DMS 273 treated with DMSO at 0.1 percent for 48 hours (cell line): ENCODE measurements at regions not wholly inside any gene's neighbourhood (a gene's known extent, or its start where the extent isn't known, plus 50 kb on each side); places are given as distances from the start of the nearest gene placed in this dataset.
"Not testable (repeated sequence)": the region's sequence is repeated elsewhere in the genome, so short reads cannot be mapped to it uniquely, and the experiment has no call there.

ENCODE experiments used
- DNase-seq: peaks from one replicate; lab custom pipeline; 2025; lab: John Stamatoyannopoulos, UW

GRCh38 chr20:51305316-51306052, 237.0 kb downstream of the NFATC2 start:
- no peak for DNase-seq

GRCh38 chr20:51303731-51304670, 238.5 kb downstream of the NFATC2 start:
- no peak for DNase-seq

GRCh38 chr20:51301026-51301425, 241.5 kb downstream of the NFATC2 start:
- no peak for DNase-seq

- DNase-seq = no peak
These were observed 242.4 kb downstream of the NFATC2 start for GRCh38 chr20:51300104-51300503.

- no peak for DNase-seq
These were observed 243.1 kb downstream of the NFATC2 start for GRCh38 chr20:51299413-51299812.

- DNase-seq = no peak
These were observed 244.3 kb downstream of the NFATC2 start for GRCh38 chr20:51298141-51298749.

GRCh38 chr20:51287628-51288413, 254.7 kb downstream of the NFATC2 start:
- no peak for DNase-seq

GRCh38 chr20:51286758-51287157, 255.8 kb downstream of the NFATC2 start:
- no peak for DNase-seq

GRCh38 chr20:51285684-51286083, 256.8 kb downstream of the NFATC2 start:
- DNase-seq = no peak

GRCh38 chr20:51284871-51285270, 257.6 kb downstream of the NFATC2 start:
- no peak for DNase-seq

GRCh38 chr20:51284176-51284575, 258.3 kb downstream of the NFATC2 start:
- no peak for DNase-seq

- peak; percentile 19 for DNase-seq
These were observed 258.6 kb upstream of the KCNG1 start for GRCh38 chr20:51281521-51281920.

GRCh38 chr20:51280047-51280446, 257.1 kb upstream of the KCNG1 start:
- no peak for DNase-seq

- DNase-seq = no peak
These were observed 255.1 kb upstream of the KCNG1 start for GRCh38 chr20:51277961-51278360.

- DNase-seq = no peak
These were observed 253.4 kb upstream of the KCNG1 start for GRCh38 chr20:51276296-51276695.

- no peak for DNase-seq
These were observed 252.9 kb upstream of the KCNG1 start for GRCh38 chr20:51275826-51276225.

GRCh38 chr20:51275181-51275580, 252.3 kb upstream of the KCNG1 start:
- no peak for DNase-seq

- DNase-seq = no peak
These were observed 249.5 kb upstream of the KCNG1 start for GRCh38 chr20:51272401-51272800.

GRCh38 chr20:51271931-51272330, 249.0 kb upstream of the KCNG1 start:
- no peak for DNase-seq

GRCh38 chr20:51271289-51271688, 248.4 kb upstream of the KCNG1 start:
- not testable (repeated sequence) for DNase-seq

- no peak for DNase-seq
These were observed 246.8 kb upstream of the KCNG1 start for GRCh38 chr20:51269671-51270070.

GRCh38 chr20:51267679-51268078, 244.8 kb upstream of the KCNG1 start:
- no peak for DNase-seq
